WERI-Rb-1 (cell line): ENCODE measurements at regions not wholly inside any gene's neighbourhood (a gene's known extent, or its start where the extent isn't known, plus 50 kb on each side); places are given as distances from the start of the nearest gene placed in this dataset.
"Not testable (repeated sequence)": the region's sequence is repeated elsewhere in the genome, so short reads cannot be mapped to it uniquely, and the experiment has no call there.

ENCODE experiments used
- DNase-seq: peaks from one replicate; pipeline ENCODE4 v3.0.0-alpha.2; 2020
- H3K27ac ChIP-seq: fragments of 250-450 bp; sonication (Bioruptor Pico); 2 replicates; pipeline ENCODE4 v1.5.1; 2020; ENCODE audit warnings: mild to moderate bottlenecking, moderate library complexity
- H3K27me3 ChIP-seq: fragments of 250-450 bp; sonication (Bioruptor Pico); 2 replicates; pipeline ENCODE4 v1.5.1; 2021; ENCODE audit warnings: mild to moderate bottlenecking, low read depth, moderate library complexity; ENCODE audit not compliant: insufficient read depth, severe bottlenecking
- H3K36me3 ChIP-seq: fragments of 250-450 bp; sonication (Bioruptor Pico); 2 replicates; pipeline ENCODE4 v1.5.1; 2020; ENCODE audit warnings: mild to moderate bottlenecking, moderate library complexity
- H3K4me3 ChIP-seq: 2 replicates; pipeline ENCODE4 v1.5.1; 2011; ENCODE audit warnings: low read depth, mild to moderate bottlenecking, control low read depth, low read length
- H3K9me3 ChIP-seq: fragments of 250-450 bp; sonication (Bioruptor Pico); 2 replicates; pipeline ENCODE4 v1.5.1; 2021; ENCODE audit warnings: mild to moderate bottlenecking, moderate library complexity; ENCODE audit not compliant: severe bottlenecking
- CTCF ChIP-seq: IDR thresholded peaks from 2 replicates; pipeline ENCODE4 v1.5.1; 2011; ENCODE audit warnings: low read depth, mild to moderate bottlenecking, control low read depth, inconsistent platforms, low read length

DNA sequence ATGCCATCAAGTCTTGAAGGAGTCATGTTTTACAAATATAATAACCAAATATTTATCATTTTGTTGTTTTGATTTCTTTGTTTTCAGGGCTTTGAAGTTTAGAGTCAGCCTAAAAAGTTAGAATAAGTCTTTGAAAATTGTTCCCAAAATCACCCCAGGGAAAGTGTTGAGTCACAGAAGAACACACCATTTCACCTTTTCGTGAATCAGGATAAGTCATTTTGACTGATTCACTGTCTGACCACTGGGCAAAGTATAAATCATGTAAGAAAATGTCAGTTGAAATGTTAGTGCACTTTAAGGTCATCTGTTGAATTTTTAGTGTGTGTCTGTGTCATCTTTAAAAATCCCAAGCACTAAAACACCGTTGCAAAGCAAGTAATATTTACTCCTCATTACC, 1320.1 kb downstream of the RPA4 start:
- Histone ChIP-seq H3K4me3 (no peak overlapping the region), H3K27ac (no peak overlapping the region), H3K36me3 (no peaks in the 10 kb centered on the region), H3K9me3 (no peaks in the 10 kb centered on the region), H3K27me3 (peaks cover 25% of the 10 kb centered on the region)
- DNase-seq: no peak
- TF ChIP-seq CTCF: no peak

DNA sequence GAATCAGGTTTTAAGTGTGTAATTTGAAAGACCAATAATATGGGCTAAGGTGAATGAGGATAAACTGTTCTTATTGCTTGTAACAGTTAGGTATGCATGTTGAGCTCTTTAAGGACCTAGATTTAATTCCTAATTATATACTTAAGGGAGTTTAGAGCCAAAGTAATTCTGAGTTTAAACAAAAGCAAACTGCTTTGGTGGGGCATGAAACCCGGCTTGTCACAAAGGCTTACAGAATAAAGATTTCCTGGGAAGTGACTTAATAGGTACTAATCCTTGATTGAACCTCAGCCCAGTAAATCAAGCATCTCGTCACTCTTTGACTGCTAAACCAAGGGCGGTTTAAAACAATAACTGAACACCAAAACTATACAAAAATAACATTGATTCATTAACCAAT, 1324.2 kb downstream of the RPA4 start:
- Histone ChIP-seq H3K27me3 (peaks cover 39% of the 10 kb centered on the region), H3K4me3 (no peak overlapping the region), H3K36me3 (no peaks in the 10 kb centered on the region), H3K27ac (no peak overlapping the region), H3K9me3 (no peaks in the 10 kb centered on the region)
- peak; percentile 28 for DNase-seq
- TF ChIP-seq CTCF: no peak

DNA sequence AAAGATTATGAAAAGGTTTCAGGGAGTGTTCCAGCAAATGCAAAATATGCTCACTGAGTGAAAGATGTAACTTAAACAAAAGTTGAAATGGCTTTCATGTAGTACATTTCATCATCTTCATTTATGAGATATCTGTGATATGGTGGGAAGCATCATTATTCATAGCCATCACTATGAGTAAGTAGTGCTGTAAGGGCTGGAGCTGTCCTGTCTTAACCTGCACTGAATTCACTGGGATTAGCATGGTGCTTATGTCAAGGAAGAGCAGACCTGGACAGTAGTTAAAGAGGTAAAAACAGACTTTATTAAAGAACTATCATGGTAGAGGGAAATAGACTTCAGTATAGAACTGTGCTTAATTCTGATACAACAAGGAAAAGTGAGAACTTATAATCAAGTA, 1347.3 kb downstream of the RPA4 start:
- no peak overlapping the region for H3K4me3 ChIP-seq
- no peaks in the 10 kb centered on the region for H3K27me3 ChIP-seq
- DNase-seq: no peak
- peaks cover 3% of the 10 kb centered on the region for H3K9me3 ChIP-seq
- TF ChIP-seq CTCF: no peak
- no peak overlapping the region for H3K27ac ChIP-seq
- H3K36me3 ChIP-seq: no peaks in the 10 kb centered on the region

DNA sequence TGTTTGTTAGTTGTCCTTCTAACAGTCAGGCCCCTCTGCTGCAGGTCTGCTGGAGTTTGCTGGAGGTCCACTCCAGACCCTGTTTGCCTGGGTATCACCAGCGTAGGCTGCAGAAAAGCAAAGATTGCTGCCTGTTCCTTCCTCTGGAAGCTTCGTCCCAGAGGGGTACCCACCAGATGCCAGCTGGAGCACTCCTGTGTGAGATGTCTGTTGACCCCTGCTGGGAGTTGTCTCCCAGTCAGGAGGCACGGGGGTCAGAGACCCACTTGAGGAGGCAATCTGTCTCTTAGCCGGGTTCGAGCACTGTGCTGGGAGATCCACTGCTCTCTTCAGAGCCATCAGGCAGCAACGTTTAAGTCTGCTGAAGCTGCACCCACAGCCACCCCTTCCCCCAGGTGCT, 1356.4 kb downstream of the RPA4 start:
- H3K9me3 ChIP-seq, DNase-seq, H3K4me3 ChIP-seq, H3K27ac ChIP-seq, H3K36me3 ChIP-seq: not testable (repeated sequence)
- peaks cover 17% of the 10 kb centered on the region for H3K27me3 ChIP-seq

DNA sequence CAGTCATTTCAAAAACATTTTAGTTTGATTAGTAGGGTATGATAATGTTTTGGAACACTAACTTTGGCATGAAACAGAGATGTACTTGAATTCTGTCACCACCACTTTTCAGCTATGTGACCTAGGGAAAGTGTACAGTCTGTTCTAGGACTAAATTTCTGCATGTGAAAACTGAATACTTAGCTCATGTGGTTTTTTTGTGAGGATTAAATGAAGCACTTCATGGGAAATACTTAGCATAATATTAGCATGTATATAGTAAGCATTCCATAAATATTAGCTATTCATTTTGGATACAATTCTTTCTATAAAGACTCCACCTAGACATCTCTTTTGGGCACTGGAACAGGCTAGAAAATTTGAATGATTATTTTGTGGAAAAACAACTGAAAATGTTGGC, 1379.4 kb downstream of the RPA4 start:
- Histone ChIP-seq H3K27me3 (peaks cover 3% of the 10 kb centered on the region), H3K36me3 (no peaks in the 10 kb centered on the region), H3K27ac (no peak overlapping the region), H3K9me3 (no peaks in the 10 kb centered on the region), H3K4me3 (no peak overlapping the region)
- DNase-seq: no peak
- no peak for TF ChIP-seq CTCF

- H3K27me3 ChIP-seq: peaks cover 35% of the 10 kb centered on the region
- TF ChIP-seq CTCF: no peak
- no peak for DNase-seq
- H3K36me3 ChIP-seq: no peaks in the 10 kb centered on the region
- no peak overlapping the region for H3K27ac ChIP-seq
- no peak overlapping the region for H3K4me3 ChIP-seq
- H3K9me3 ChIP-seq: no peaks in the 10 kb centered on the region
Measured at GRCh38 chrX:98289726-98290125, 1406.0 kb downstream of the RPA4 start.
